HEK293T (cell line): ENCODE measurements at regions not wholly inside any gene's neighbourhood (a gene's known extent, or its start where the extent isn't known, plus 50 kb on each side); places are given as distances from the start of the nearest gene placed in this dataset.

Source experiments
- ARNT ChIP-seq: fragments of 450-650 bp; IDR thresholded peaks from 2 replicates; pipeline ENCODE4 v1.6.1; 2017; ENCODE audit warnings: mild to moderate bottlenecking
- BHLHE40 ChIP-seq: fragments of 450-650 bp; IDR thresholded peaks from 2 replicates; pipeline ENCODE4 v1.6.1; 2016; ENCODE audit warnings: mild to moderate bottlenecking, moderate library complexity, borderline replicate concordance
- CTBP1 ChIP-seq: fragments of 450-650 bp; IDR thresholded peaks from 2 replicates; pipeline ENCODE4 v1.6.1; 2016; ENCODE audit warnings: borderline replicate concordance
- ELF4 ChIP-seq: fragments of 450-650 bp; IDR thresholded peaks from 2 replicates; pipeline ENCODE4 v1.6.1; 2017; ENCODE audit warnings: antibody characterized with exemption
- FOXK2 ChIP-seq: fragments of 450-650 bp; IDR thresholded peaks from 2 replicates; pipeline ENCODE4 v1.6.1; 2016; ENCODE audit warnings: mild to moderate bottlenecking
- FOXM1 ChIP-seq: fragments of 450-650 bp; IDR thresholded peaks from 2 replicates; pipeline ENCODE4 v1.6.1; 2017; ENCODE audit warnings: mild to moderate bottlenecking, borderline replicate concordance
- HDGF ChIP-seq: fragments of 450-650 bp; IDR thresholded peaks from 2 replicates; pipeline ENCODE4 v1.6.1; 2017; ENCODE audit warnings: antibody characterized with exemption, borderline replicate concordance
- L3MBTL2 ChIP-seq: fragments of 450-650 bp; conservative IDR thresholded peaks from 2 replicates; pipeline ENCODE4 v1.6.1; 2016; ENCODE audit warnings: mild to moderate bottlenecking
- LEF1 ChIP-seq: fragments of 450-650 bp; IDR thresholded peaks from 2 replicates; pipeline ENCODE4 v1.6.1; 2017; ENCODE audit warnings: mild to moderate bottlenecking, borderline replicate concordance
- NFRKB ChIP-seq: fragments of 450-650 bp; IDR thresholded peaks from 2 replicates; pipeline ENCODE4 v1.6.1; 2016; ENCODE audit warnings: mild to moderate bottlenecking, moderate library complexity
- SP1 ChIP-seq: fragments of 450-650 bp; IDR thresholded peaks from 2 replicates; pipeline ENCODE4 v1.6.1; 2017
- SUZ12 ChIP-seq: fragments of 450-650 bp; IDR thresholded peaks from 2 replicates; pipeline ENCODE4 v1.6.1; 2016; ENCODE audit warnings: mild to moderate bottlenecking
- ZNF384 ChIP-seq: fragments of 450-650 bp; IDR thresholded peaks from 2 replicates; pipeline ENCODE4 v1.6.1; 2016
- TF ChIP-seq, protein P1 (sequence below): fragments of 450-650 bp; IDR thresholded peaks from 2 replicates; pipeline ENCODE4 v1.6.1; 2016

DNA sequence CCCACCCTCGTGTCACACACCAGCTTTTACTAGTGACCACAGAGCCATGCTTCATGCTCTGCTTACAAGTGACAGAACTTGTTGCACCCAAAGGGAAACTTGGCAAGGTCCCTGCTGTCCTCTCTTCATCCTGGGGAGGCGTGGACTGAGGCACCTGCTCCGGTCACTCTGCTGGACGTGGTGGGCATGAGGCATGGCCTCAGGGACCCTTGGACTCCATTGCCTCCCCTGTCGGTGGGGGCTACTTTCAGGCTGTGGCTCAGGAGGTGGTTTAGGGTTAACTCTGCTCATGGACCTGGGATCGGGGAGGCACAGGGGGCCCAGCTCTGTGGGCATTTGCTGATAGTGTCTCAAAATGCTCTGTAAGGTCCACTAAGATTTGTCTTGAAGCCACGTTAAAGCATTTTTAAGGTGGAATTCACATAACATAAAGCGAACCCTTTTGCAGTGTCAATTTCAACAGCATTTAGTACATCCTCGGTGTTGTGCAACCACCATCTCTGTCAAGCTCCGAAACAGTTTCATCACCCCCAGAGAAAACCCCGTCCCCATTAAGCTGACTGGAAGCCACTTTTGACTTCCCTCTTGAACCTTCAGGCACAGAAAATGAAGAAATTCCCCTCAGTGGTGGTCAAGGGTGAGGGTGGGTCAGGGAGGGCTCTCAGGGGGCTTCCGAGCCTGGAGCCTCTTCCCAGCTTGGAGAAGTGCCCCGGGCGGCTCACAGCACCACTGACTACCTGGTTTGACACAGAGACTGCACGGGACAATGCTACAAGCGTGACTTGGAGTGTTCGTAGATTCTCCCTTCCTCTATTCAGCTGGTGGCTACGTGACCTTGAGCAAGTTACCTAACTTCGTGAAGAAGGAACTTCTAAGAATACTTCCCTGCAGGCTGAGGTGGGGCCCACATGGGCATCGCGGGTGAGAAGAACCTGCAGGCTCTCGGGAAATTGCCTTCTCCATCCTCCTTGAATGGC, 100.0 kb upstream of the HDAC4 start:
- TF ChIP-seq ELF4 (no peak), FOXK2 (no peak), SP1 (no peak), L3MBTL2 (no peak), HDGF (no peak), ARNT (no peak), CTBP1 (no peak), ZNF384 (no peak), SUZ12 (no peak), NFRKB (no peak), LEF1 (no peak), BHLHE40 (no peak), FOXM1 (no peak)
- TF ChIP-seq, protein P1, sequence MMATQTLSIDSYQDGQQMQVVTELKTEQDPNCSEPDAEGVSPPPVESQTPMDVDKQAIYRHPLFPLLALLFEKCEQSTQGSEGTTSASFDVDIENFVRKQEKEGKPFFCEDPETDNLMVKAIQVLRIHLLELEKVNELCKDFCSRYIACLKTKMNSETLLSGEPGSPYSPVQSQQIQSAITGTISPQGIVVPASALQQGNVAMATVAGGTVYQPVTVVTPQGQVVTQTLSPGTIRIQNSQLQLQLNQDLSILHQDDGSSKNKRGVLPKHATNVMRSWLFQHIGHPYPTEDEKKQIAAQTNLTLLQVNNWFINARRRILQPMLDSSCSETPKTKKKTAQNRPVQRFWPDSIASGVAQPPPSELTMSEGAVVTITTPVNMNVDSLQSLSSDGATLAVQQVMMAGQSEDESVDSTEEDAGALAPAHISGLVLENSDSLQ = no peak
